Middle frontal gyrus (tissue), 1 donor: ENCODE measurements at regions not wholly inside any gene's neighbourhood (a gene's known extent, or its start where the extent isn't known, plus 50 kb on each side); places are given as distances from the start of the nearest gene placed in this dataset.
"Not testable (repeated sequence)": the region's sequence is repeated elsewhere in the genome, so short reads cannot be mapped to it uniquely, and the experiment has no call there.

Experiments used
- DNase-seq: peaks from one replicate; pipeline ENCODE4 v3.0.0-alpha.2; 2015; ENCODE audit warnings: low spot score; ENCODE audit errors: extremely low spot score

DNA sequence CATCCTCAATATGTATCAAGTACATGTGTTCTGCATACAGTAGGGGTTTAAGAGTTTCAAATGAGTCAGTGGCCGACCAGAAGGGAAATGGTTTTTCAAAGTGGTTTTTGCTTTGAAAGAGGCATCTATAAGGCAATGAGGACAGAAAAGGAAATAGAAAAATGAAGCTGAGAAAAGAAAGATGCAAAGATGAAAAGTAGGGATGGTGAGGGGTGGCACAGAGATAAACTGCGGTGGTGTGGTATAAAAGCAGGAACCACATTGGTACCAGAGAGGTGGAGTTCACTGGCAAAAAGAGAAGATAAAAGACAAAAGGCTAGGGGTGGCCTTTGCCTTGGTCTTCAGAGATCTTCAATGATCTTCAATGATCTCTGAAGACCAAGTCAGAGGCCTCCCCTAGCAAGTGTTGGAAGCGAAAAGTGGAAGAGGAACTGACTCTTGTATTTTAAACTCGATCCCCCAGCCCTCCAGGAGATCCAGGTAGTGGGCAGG lies 144.0 kb upstream of the KRR1 start:
- DNase-seq, result no peak

DNA sequence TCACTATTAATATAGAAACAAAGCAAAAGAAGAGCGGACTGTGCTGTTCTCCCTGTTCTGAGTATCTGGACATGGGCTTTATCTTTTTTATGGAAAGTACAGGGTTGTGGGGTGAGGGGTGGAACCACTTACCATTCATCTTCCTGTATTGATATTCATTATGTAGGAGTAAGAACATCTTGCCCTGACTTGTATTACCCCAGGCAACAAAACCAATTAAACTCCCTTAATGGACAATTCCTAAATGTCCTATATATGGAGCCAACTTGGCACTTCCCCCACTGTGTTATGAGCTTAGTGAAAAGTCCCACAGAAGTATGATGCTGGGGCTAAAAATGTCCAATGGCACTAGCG lies 139.9 kb upstream of the KRR1 start:
- no peak for DNase-seq

DNA sequence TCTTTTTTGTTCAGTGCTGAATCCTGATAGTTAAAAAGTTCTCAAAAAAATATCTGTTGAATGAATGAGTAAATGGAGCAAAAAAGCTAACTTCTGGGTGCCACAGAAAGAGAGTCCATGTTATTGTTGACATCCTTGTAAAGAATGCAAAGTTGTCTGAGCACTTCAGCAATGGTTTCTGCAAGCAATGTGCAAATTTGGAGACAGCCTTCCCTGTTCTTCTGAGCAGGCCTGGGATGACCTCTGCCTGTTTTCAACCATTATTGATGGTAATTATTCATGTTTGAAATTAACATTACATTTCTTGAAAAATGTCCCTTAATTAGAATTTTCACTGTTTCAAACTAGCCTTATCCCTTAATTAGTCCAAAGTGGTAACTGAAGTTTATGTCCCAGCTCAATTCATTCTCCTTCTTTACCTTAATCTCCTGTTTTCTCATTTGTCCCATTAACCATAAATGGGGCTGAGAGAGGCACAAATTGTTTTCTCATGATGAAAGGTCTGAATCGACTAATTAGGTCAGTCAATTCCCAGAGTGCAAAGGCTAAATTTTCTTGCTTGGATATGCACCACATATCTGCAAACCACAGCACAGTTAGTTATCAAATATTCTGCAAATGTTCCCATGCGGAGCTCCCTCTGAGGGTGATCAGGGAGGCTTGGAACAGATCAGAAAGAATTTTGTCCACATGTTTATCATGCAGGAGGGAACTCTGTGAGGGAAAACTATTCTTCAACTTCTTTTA lies 139.4 kb upstream of the KRR1 start:
- DNase-seq, result no peak

- no peak for DNase-seq
Measured at GRCh38 chr12:75650100-75650499, 138.7 kb upstream of the KRR1 start.

DNA sequence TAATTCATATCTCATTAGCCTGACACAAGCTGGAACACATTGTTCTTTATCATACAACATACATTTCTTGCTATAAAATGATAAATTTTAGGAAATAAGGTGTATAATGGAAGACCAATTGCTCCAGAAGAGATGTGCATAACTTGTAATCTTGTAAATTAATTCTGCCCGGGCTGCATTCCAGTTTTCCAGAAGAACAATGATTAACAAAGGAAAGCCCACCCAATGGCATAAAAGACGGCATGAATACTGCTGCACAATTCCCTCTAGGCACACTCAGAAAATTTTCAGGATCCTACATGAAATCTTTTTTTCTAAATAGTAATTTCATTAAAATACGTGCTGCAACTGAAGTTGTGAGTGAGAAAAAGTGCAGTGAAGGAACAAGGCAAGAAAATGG lies 137.4 kb upstream of the KRR1 start:
- no peak for DNase-seq

DNA sequence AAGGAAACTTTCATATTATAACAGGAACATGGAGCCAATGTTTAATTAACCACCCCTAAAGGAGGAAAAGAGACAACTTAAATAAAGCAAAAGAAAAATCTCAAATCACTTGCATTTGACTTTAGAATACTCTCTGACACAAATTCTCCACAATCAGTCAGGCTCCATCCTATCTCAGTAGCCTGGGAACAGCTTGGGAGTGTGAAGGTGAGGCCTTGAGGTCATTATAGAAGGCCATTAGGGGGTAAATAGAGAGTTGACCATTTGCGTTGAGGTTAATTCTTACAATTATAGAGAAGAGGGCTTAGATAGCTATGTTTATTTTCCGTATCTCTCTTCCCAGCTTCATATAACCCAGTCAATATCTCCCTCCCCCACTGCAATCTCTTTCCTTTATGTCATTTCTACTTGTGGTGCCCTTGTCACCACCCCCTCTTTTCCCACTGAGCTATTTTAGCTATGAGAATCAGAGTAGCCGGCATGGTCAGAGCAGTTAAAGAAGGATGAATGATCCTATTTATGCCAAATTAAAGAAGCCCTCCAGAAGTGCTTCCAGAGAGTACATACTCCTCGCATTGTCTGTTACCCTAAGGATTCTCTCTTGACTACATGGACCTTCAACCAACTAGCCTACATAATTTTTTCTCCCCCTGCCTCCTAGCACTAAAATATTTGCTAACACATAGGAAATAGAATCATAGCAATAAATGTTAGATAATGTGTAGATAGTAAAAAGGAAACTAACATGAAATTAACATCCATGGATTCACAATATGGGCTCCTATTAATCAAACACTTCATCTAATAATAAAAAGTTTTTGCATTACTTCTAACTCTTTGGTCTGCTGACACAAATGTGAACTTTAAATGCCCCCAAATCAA lies 135.2 kb upstream of the KRR1 start:
- DNase-seq, result no peak

DNA sequence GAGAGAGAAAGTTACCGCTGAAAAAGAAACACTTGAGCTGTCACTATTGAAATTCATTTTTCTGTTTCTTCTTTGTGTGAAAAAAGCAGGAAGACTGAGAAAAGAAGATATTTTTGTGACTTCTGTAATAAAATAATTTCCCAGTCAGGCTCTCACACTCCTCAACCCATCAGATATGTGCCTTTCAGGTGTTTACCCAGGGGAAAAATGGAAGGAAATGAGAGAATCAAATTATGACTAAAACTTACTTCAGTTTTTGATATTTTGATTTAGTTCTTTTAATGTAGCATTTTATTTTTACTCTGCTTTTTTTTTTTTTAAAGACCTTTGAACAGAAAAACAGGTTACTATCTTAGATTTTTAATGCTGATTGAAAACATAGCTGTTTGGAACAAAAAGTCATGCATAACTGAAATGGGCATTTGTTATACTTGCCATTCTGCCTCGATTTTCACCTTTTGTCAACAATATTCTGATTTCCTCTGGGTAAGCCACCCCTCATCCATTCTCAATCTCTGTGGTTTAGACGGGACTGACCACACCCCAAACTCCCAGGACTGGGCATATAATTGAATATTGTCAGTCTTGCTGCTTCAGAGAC lies 133.2 kb upstream of the KRR1 start:
- no peak for DNase-seq

- not testable (repeated sequence) for DNase-seq
Measured at GRCh38 chr12:75643119-75643518, 131.7 kb upstream of the KRR1 start.

- DNase-seq, result no peak
Measured at GRCh38 chr12:75642226-75642625, 130.8 kb upstream of the KRR1 start.

DNA sequence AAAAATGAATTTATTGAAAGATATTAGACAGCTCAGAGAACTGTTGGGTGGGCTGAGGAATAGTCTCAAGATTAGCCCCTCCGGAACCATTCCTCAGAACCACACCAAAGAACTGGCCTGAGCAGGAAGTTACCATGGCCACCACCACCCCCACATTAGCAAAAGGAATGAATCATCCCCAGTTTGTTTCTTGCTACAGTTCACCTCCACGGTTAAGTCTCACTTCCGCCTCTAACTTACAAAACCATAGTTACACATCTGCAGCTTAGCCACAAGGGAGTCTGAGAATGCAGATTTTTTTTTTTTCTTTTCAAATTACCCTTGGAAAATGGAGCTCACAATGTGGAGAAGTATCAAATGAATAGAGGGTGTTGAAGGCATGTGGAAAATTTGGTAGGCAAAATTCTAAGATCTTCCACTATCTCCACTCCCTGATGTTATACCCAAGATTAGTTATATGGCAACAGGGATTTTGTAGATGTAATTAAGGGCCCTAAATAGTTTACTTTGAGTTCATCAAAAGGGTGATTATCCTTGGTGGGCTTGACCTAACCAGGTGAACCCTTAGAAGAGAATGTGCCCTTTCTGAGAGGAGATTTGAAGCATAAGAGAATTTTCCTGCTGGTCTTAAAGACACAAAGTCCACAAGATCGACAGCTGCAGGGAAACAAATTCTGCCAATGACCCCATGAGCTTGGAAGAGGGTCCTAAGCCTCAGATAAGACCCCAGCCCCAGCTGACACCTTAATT lies 129.8 kb upstream of the KRR1 start:
- no peak for DNase-seq

DNA sequence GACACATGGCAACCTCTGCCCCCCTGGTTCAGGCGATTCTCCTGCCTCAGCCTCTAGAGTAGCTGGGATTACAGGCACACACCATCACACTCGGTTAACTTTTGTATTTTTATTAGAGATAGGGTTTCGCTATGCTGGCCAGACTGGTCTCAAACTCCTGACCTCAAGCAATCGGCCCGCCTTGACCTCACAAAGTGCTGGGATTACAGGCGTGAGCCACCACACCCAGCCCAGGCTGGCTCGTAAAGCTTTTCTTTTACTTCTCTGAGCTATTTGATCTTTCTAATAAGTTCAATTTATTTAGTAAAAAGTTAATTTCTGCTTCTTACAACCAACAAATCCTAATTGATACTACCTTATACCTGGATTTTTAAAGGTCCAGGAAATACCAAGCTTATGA lies 127.4 kb upstream of the KRR1 start:
- DNase-seq, result no peak

GRCh38 chr12:75636607-75637006 lies 125.2 kb upstream of the KRR1 start:
- no peak for DNase-seq

DNA sequence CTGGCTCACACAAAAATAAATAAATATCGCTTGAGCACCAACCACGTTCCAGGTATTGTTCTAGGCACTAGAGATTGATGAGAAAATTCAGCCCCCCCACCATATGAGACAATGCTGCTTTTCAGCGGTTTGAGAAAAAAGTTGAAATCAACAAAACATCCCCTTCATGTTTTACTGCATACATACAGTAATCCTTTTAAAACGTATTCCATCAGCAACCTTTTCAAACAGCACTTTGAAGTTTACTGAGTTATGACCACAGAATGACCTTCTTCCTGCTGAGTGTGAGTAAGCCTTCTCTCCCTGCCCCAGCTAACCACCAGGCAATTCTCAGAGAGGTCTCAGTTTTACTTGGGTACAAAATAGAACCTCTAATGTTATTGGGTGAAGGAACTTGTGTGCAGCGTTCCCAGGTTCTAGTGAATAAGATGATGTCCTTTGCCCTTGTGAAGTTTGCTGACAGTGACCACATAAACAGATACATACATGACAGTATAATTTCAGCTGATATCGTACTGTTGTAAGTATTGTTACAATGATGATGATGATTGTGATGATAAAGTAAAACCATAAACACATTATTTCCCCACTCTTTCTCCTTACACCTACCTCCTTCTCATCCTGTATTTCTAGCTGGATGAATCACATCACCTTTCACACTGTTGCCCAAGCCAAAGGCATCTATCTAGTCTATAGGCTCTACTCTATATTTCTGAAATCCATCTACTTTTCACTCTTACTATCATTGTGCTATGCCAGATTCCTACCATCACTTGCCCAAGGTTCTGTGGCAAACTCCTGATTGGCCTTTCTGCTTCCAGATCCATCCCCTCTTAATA lies 124.4 kb upstream of the KRR1 start:
- DNase-seq, result no peak

DNA sequence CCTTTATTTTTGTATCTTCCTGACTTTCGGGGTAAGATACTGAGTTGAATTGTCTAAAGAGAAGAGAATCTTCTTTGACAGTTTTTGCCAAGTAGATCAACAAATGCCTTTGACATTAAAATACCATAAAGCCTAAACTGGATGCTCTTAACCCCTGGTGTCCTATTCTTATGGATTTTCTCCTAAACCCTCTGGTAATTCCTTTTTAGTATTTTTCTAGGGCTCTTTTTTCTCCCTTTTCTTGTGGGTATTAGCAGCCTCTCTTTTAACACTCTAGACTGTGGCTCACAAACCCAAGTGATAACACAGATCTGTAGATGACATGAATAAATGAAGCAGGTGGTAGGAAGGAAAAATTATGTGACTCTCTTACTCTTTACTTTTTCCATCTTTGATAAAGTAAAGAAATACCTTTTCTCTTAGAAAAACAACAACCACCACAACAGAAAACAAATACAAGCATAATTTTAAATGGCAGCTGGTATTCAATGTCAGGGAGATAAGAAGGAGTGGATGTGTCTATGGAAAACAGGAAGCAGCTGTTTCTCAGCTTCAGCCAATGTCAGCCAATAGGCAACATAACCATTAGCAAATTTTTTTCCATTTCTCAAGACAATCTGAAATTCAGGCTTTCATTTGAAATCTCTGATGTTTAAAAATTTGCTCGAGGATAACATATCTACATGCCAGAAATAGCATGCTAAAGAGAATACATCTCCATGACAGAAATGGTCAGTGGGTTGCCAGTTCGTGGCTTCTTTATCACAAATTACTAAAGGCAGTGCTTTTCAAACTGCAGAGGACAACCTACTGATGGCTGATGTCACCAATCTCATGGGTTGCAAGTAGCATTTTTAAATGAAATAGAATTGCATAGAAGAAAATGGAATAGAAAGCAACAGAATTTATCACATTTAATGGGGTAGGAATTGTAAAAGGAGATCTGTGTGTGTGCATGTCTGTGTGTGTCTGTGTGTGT lies 123.1 kb upstream of the KRR1 start:
- no peak for DNase-seq

GRCh38 chr12:75633789-75634188 lies 122.4 kb upstream of the KRR1 start:
- no peak for DNase-seq

GRCh38 chr12:75632442-75632841 lies 121.0 kb upstream of the KRR1 start:
- no peak for DNase-seq

GRCh38 chr12:75631831-75632230 lies 120.4 kb upstream of the KRR1 start:
- no peak for DNase-seq

DNA sequence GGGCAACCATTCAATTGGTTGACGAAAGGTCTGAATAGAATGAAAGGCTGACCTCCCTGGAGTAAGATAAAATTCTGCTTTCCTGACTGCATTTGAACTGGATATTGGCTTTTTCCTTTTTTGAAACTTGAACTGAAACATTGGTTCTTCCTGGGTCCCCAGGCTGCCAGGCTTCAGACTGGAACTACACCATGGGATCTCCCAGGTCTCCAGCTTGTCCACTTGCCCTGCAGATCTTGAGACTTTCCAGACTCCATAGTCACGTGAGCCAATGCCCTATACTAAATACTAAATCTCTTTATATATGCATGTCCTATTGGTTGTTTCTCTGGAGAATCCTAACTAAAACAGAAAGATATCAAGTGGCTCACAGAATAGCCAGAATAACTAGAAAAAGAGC lies 118.7 kb upstream of the KRR1 start:
- DNase-seq, result no peak

GRCh38 chr12:75628916-75629315 lies 117.5 kb upstream of the KRR1 start:
- no peak for DNase-seq
